H7 (cell line): ENCODE measurements at regions not wholly inside any gene's neighbourhood (a gene's known extent, or its start where the extent isn't known, plus 50 kb on each side); places are given as distances from the start of the nearest gene placed in this dataset.
A peak's percentile ranks its signal among the peaks of the same experiment; 100 is the strongest.

Experiments used
- DNase-seq: peaks from one replicate; pipeline ENCODE4 v3.0.0; 2012
- H3K27me3 ChIP-seq: 2 replicates; pipeline ENCODE4 v1.6.0; 2011; ENCODE audit warnings: mild to moderate bottlenecking, low read length; ENCODE audit not compliant: control insufficient read depth, insufficient read depth
- H3K36me3 ChIP-seq: replicated peaks from 2 replicates; pipeline ENCODE4 v1.5.1; 2011; ENCODE audit warnings: low read length; ENCODE audit not compliant: control insufficient read depth, insufficient read depth
- H3K4me3 ChIP-seq: 2 replicates; pipeline ENCODE4 v1.5.1; 2011; ENCODE audit warnings: low read depth, mild to moderate bottlenecking, control low read depth, low read length, moderate library complexity; ENCODE audit not compliant: insufficient read depth

DNA sequence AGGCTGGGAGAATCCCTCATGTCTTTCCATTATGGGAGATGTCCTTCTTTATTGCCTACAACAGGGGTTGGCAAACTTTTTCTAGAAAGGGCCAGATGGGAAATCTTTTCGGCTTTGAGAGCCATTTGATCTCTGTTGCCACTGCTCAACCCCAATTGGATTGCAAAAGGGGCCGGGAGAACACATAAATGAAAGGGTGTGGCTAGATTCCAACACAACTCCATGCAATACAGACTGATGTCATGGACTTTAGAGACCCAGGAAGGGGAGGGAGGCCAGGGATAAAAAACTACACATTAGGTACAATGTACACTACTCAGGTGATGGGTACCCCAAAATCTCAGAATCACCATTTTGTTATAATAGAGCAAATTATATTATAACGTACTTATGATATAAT is 97.6 kb upstream of the SIM2 start:
- H3K27me3 ChIP-seq, result no peaks in the 10 kb centered on the region
- DNase-seq, result no peak
- H3K36me3 ChIP-seq, result no peaks in the 10 kb centered on the region
- H3K4me3 ChIP-seq, result no peak overlapping the region

DNA sequence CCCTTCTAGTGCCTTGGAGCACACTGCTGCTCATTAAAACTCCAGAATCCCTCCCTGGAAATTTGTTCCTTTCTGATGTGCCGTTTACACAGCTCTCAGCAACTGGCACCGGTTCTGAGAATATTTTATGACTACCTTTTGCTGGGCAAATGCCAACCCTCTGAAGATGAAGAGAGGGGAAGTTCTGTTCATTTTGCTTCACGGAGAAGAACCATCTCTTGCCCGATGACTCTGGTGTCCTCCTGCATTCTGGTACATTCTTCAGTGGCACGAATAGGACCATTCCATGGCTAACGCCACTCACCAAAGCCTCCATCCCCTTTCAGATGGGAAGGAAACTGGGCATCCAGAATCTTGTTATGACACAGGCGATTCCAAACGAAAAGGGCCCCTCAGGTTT is 96.2 kb upstream of the SIM2 start:
- DNase-seq, result no peak
- no peaks in the 10 kb centered on the region for H3K36me3 ChIP-seq
- no peak overlapping the region for H3K4me3 ChIP-seq
- no peaks in the 10 kb centered on the region for H3K27me3 ChIP-seq

DNA sequence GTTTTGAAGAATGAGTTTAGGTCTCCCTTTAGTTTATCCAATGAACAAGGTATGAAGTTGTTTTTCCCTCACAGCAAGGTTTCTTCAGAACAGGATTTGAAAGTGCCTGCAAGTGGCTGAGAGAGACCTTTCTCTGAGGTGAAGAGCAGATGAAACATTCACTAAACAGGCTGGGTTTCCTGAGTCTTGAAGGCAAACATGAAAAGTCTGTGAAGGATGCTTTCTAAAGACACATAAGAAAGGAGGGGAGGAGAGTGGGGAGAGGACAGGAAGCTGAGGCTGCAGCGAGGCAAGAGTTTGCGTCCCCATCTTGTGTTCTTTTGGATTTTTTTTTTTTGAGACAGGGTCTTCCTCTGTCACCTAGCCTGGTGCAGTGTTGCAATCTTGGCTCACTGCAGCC is 95.7 kb upstream of the SIM2 start:
- DNase-seq, result no peak
- Histone ChIP-seq H3K36me3 (no peaks in the 10 kb centered on the region), H3K27me3 (no peaks in the 10 kb centered on the region), H3K4me3 (no peak overlapping the region)

DNA sequence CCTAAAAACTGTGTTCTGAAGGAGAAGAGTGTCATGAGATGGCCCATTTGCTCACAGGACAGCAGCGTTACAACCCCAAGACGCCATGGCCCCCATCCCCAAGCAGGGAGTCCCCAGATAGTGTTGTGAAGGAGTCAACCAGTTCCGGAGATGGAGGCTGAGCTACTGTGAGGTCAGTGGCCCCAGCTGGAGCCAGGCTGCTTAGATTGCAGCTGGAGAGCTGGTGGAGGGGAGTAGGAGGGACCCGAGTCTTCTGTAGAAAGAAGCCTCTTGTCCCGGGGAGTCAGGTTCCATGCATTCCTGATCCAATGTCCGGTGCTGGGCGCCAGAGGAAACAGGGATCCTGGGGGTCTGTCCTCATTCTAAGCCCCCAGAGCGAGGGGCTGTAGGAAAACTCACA is 93.5 kb upstream of the SIM2 start:
- DNase-seq, result no peak
- no peaks in the 10 kb centered on the region for H3K27me3 ChIP-seq
- no peak overlapping the region for H3K4me3 ChIP-seq
- H3K36me3 ChIP-seq, result no peaks in the 10 kb centered on the region

DNA sequence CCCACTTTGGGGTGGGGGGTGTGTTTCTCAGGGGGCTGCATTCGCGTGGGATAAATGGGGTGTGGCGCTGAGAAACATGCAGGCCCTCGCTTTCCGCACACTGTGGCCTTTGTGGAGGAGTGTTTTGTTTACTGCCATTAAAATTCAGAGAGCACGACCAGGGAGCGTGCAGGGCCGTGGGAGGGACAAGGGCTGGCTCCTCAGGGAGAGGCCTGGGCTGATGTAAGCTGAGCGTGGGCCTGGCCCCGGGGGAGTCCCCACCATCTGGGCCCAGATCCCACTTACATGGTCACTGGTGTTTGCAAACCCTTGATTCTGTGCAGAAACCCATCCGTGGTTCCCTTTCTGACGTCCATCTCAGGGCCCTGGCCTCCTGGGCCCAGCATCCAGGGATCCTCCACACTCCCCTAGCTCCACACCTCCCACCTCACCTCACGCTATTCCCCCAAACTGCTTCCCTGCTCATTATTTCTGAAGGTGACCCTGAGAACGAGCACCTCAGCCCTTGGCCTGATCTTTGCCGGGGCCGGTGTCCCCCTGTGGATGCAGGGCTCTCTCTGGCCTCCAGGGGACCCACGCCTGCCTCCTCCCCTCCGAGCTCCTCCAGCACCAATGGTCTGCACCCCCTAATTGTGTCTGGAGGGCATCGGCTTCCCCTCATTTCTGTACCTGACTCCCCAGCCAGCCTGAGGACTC is 92.5 kb upstream of the SIM2 start:
- H3K36me3 ChIP-seq, result no peaks in the 10 kb centered on the region
- no peak overlapping the region for H3K4me3 ChIP-seq
- peak; percentile 68 for DNase-seq
- no peaks in the 10 kb centered on the region for H3K27me3 ChIP-seq

DNA sequence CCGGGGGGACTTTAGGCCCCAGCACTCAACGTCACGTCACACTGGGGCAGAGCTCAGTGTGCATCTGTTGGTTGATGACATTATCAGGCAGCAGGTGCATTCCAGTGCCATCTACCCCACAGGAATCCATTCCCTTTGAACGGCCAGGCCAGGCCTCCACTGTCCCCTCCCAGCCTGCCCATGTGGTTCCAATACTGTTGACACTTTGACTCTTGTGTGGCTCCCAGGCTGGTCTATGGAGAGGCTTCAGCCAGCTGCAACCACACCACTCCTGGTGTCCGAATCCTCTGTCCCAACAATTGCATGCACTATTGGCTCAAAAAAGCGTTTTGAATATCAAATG is 92.0 kb upstream of the SIM2 start:
- no peak for DNase-seq
- Histone ChIP-seq H3K36me3 (no peaks in the 10 kb centered on the region), H3K27me3 (no peaks in the 10 kb centered on the region)

DNA sequence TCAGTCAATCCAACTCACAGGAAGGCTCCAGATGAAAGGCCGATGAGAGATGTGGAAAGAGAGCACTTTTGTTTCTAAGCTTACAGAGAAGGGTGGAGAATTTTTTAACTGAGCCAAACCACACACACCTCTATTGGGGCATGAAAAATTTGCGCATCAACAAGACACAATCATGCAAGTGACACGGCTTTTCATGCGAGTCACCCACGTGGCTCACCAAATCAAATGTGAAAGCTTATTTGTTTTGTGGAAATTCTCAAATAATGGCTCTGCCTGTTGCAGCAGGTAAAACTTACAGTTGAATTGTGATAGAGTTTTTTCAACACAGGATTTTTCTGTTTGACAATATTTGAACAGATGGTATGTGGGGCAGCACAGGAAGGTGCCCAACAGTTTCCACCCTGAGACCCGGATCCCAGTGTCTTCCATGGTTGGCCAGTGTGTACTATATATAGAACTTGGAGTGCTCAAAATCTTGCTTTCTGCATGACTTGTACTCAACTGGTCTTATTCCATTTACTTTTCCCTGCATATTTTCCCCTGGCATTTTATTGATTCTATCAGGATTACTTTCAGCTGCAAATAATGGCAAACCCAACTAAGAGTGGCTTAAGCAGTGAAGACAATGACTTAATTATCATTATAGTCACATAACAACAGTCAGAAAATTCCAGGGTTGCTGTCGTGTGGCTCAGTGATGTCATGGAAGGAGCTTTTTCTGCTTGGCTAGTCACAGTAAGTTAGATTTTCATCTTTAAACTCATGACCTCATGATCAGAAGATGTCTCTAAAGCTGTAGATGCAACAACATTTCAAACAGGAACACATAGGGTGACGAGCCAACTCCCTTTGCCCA is 90.6 kb upstream of the SIM2 start:
- H3K36me3 ChIP-seq, result no peaks in the 10 kb centered on the region
- H3K4me3 ChIP-seq, result no peak overlapping the region
- H3K27me3 ChIP-seq, result no peaks in the 10 kb centered on the region
- no peak for DNase-seq

More for the DNA sequence above, 92.0 kb upstream of the SIM2 start:
- no peak overlapping the region for H3K4me3 ChIP-seq

DNA sequence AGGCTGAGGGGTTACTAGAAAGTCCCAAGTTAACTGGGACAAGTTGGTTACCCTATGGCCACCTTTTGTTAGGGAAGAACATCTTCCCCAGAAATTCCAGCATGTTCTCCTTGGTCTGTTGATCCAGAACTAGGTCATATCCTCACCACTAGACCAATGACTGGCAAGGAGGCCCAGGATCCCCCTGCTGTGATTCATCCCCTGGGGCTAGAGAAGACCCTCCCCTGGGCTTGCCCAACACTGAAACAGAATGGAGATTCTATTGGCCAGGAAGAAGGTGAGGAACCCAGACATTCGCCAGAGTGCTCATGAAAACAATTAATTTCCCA is 90.1 kb upstream of the SIM2 start:
- H3K4me3 ChIP-seq, result no peak overlapping the region
- H3K36me3 ChIP-seq, result no peaks in the 10 kb centered on the region
- DNase-seq, result no peak
- no peaks in the 10 kb centered on the region for H3K27me3 ChIP-seq

DNA sequence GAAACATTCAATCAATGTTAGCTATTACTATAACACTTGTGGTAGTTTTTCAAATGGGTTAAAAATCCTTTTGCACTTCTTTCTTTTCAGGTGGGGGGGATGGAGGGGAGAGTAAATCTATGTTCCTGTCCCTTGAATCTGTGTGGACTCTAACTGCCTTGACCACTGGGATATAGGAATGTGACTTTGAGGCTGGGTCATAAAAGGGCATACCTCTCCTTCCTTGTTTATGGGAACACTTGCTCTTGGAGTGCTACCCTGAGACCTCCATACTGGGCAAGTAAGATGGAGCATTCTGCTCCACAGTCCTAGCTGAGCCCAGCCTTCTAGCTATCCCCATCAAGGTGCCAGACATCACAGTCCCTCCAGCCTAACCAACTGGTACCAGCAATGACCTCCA is 89.3 kb upstream of the SIM2 start:
- Histone ChIP-seq H3K27me3 (no peaks in the 10 kb centered on the region), H3K36me3 (no peaks in the 10 kb centered on the region), H3K4me3 (no peak overlapping the region)
- no peak for DNase-seq

DNA sequence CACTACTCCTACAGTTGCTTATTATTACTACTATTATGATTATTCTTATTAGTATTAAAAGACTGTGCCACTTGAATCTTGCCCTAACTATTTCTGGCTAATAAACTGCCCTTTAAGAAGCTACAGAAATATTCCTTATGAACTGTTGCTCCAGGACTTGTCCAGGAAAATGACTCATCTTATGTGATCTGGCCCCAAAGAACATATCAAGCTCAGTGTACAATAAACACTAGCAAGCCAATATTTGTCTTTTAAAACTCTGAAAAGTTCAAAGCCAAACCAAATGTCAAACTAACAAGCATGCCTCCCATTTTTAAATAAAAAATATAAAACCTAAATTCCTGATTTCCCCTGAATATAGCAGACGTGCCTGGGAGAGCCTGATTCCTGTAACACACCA is 88.7 kb upstream of the SIM2 start:
- H3K27me3 ChIP-seq, result no peaks in the 10 kb centered on the region
- no peak overlapping the region for H3K4me3 ChIP-seq
- no peaks in the 10 kb centered on the region for H3K36me3 ChIP-seq
- DNase-seq, result no peak

DNA sequence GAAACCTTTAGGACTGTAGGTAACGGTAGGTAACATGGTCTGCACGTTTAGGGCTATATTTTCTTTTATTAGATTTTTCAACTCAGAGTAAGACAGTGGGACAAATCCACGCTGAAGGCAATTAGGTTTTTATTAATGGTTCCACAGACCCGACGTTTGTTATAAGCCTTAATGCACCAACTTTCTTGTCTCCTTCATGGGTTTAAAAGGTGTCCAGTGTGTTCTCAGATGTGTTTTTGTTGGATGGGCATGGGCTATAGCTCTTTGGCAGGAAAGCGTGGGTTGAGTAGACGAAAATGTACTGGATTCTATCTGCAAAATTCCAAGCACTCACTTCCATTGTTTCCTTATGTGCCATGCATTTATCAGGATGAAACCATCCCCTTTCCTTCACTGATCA is 88.0 kb upstream of the SIM2 start:
- Histone ChIP-seq H3K36me3 (no peaks in the 10 kb centered on the region), H3K4me3 (no peak overlapping the region), H3K27me3 (no peaks in the 10 kb centered on the region)
- DNase-seq, result no peak

DNA sequence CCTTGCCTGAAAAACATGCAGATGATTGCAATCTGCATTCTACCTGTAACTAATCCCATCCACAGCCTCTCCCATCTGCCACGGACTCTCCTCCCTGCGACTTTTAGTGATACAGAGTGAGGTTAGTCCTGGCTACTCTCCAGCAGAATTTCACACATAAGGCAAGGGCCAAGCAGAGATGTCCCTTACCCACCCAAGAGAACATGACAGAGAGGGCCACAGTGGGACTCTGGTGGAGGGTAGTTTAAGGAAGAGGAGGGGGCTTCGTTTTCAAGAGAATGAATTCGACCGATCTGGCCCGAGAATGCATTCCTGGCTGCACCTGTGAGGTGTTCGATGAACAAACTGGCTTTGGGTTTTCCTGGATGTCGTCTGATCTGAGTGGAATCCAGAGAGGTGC is 87.5 kb upstream of the SIM2 start:
- Histone ChIP-seq H3K4me3 (no peak overlapping the region), H3K36me3 (no peaks in the 10 kb centered on the region), H3K27me3 (no peaks in the 10 kb centered on the region)
- no peak for DNase-seq

DNA sequence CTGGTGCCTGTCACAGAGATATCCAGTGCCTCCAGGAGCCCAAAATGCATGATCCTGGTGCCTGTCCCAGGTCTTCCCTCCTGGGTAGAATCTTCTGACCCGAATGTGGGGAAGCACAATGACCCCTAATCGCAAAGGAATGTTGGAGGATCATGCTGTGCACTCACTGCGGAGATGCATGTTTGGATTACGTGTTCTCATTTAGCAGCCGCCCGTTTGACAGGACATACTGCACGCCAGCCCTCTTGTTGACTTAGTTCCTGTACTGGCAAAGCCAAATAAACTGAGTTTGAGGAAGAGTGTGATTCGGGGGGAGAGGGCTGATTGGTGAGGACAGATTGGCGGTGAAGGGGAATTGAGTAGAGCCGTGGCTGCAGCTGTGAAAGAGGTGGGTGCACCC is 85.9 kb upstream of the SIM2 start:
- Histone ChIP-seq H3K27me3 (no peaks in the 10 kb centered on the region), H3K4me3 (no peak overlapping the region), H3K36me3 (no peaks in the 10 kb centered on the region)
- no peak for DNase-seq

DNA sequence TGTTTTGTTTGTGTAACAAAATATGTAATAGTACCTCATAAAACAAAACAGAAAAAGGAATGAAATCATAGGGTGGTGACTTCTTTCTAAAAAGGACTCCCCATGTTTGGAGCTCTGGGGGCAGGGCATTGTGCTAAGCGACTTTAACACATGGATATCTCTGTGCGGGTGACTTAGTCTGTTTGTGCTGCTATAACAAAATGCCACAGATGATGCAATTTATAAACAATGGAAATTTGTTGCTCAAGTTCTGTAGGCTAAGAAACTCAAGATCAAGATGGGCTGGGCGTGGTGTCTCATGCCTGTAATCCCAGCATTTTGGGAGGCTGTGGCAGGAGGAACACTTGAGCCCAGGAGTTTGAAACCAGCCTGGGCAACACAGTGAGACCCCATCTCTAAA is 85.4 kb upstream of the SIM2 start:
- no peaks in the 10 kb centered on the region for H3K27me3 ChIP-seq
- H3K36me3 ChIP-seq, result no peaks in the 10 kb centered on the region
- no peak for DNase-seq
- no peak overlapping the region for H3K4me3 ChIP-seq

DNA sequence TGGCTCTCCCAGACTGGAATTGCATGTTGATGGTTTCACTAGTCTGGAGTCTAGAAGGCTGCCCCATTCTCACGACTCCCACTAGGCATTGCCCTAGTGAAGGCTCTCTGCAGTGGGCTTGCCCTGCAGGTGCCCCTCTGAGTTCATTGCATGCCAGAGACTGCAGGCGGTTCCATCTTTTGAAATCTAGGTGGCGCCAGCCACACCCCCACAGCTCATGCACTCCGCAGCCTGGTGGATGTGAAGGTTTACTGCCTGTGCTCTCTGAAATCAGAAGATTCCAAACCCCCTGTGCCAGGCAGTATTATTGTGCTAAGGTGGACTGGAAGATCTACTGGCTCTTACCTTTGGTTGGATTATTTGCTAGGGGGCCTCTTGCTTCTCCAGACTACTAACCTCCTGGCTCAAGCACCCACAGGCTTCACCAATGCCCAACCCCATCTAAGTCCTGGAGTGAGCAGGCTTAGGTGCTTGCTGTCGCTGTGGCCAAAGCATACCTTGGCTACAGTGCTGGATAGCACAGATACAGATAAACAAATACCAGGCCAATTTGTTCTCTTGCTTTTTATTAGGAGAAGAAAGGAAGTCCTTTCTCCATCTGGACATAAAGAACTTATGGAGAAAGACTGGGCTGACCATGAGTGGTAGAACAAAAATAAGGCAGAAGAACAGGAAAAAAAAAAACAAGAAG is 83.5 kb upstream of the SIM2 start:
- DNase-seq, result peak; percentile 72
- Histone ChIP-seq H3K27me3 (no peaks in the 10 kb centered on the region), H3K36me3 (no peaks in the 10 kb centered on the region), H3K4me3 (no peak overlapping the region)
